Choroid plexus epithelial cell (primary cell): ENCODE measurements at regions not wholly inside any gene's neighbourhood (a gene's known extent, or its start where the extent isn't known, plus 50 kb on each side); places are given as distances from the start of the nearest gene placed in this dataset.

Source experiments
- DNase-seq: peaks from one replicate; pipeline ENCODE4 v3.0.0-alpha.2; 2010; ENCODE audit warnings: low read depth
- H3K4me3 ChIP-seq: 2 replicates; pipeline ENCODE4 v1.5.1; 2011; ENCODE audit warnings: low read depth, mild to moderate bottlenecking, control low read depth, low read length, moderate library complexity
- CTCF ChIP-seq: conservative IDR thresholded peaks from 2 replicates; pipeline ENCODE4 v1.5.1; 2011; ENCODE audit warnings: low read depth, mild to moderate bottlenecking, control low read depth, inconsistent platforms, low read length, moderate library complexity

GRCh38 chr7:1344981-1345701, 112.5 kb downstream of the UNCX start:
- H3K4me3 ChIP-seq, result no peak overlapping the region
- DNase-seq, result no peak
- TF ChIP-seq CTCF, result no peak

- TF ChIP-seq CTCF, result no peak
- no peak for DNase-seq
- H3K4me3 ChIP-seq, result no peak overlapping the region
Measured at GRCh38 chr7:1345796-1346755, 113.2 kb downstream of the MICALL2 start.

- no peak for TF ChIP-seq CTCF
- no peak for DNase-seq
- H3K4me3 ChIP-seq, result no peak overlapping the region
Measured at GRCh38 chr7:1346851-1347250, 112.4 kb downstream of the MICALL2 start.

GRCh38 chr7:1348096-1348822, 111.0 kb downstream of the MICALL2 start:
- TF ChIP-seq CTCF, result no peak
- H3K4me3 ChIP-seq, result no peak overlapping the region
- DNase-seq, result no peak

- TF ChIP-seq CTCF, result no peak
- DNase-seq, result no peak
- H3K4me3 ChIP-seq, result no peak overlapping the region
Measured at GRCh38 chr7:1348823-1349335, 110.4 kb downstream of the MICALL2 start.

- TF ChIP-seq CTCF, result no peak
- DNase-seq, result no peak
- no peak overlapping the region for H3K4me3 ChIP-seq
Measured at GRCh38 chr7:1349351-1349761, 109.9 kb downstream of the MICALL2 start.
